Stimulated activated naive CD4-positive, alpha-beta T cell (primary cell): ENCODE measurements at regions not wholly inside any gene's neighbourhood (a gene's known extent, or its start where the extent isn't known, plus 50 kb on each side); places are given as distances from the start of the nearest gene placed in this dataset.

Source experiments
- DNase-seq, 6 experiments: peaks; one replicate each; lab custom pipeline; 2025; lab: John Stamatoyannopoulos, UW

DNA sequence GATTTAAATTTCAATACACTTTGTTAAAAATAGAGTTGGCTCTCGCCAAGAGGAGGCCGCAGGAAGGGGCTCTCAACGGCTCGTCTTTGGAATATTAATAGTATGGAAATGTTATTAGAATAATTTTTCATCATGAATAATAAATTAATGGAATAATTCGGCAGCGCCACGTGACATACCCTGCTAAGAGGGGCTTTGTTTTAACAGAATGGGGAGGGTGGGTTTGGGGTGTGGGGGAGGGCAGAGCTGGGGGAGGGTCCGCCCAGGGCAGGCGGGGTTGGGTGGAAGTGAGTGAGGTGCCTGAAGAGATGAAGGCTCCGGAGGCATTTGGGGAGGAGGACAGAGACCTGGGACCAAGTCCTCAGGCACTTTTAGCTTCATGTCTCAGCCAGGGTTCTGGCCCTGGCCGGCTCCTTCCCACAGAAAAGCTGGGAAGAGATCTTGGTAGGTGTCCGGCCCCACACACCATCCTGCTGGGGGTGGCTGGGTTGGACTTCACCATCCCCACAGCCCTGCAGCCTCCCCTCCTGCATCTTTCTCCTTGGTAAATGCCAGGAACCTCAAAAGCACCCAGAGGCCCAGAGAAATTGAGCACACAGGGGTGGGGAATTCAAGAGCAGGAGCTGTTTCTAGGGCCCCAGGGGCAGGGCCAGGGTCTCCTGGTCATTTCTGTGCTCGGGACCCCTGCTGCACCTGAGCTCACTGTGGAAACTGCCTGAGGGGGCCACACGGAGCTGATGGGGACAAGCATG lies 93.6 kb upstream of the BHLHE23 start:
- DNase-seq = no peak

DNA sequence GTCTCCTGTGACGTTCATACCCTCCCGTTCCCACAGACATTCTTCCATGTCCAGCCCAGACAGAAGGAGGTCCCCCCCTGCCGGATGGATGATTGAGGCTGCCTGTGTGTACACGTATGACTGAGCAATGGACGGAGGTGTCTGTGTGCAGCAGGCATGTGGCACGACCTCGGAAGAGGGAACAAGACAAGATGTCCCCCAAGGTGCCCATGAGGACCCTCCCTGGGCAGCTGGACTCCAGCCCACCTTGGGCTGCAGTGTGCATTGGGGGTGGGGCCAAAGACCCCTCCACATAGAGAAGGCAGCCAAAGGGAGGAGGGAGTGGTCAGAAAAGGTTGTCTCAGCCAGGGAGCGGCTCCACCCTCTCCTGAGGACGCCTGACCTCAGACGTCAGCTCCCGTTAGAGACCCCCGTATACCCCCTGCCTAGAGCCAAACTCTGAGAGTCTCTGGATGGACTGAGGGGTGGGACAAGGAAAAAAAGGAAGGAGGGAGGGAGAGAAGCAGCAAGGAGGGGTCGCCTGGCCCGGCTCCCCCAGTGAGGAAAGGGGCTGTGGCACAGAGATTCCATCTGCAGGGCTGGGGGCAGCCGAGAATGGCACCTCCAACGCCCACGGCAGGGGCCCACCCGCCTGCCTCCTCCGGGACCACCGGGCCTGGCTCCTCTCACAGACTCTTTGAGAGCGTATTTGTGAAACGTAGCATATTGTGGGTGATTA lies 92.9 kb upstream of the BHLHE23 start:
- no peak for DNase-seq

DNA sequence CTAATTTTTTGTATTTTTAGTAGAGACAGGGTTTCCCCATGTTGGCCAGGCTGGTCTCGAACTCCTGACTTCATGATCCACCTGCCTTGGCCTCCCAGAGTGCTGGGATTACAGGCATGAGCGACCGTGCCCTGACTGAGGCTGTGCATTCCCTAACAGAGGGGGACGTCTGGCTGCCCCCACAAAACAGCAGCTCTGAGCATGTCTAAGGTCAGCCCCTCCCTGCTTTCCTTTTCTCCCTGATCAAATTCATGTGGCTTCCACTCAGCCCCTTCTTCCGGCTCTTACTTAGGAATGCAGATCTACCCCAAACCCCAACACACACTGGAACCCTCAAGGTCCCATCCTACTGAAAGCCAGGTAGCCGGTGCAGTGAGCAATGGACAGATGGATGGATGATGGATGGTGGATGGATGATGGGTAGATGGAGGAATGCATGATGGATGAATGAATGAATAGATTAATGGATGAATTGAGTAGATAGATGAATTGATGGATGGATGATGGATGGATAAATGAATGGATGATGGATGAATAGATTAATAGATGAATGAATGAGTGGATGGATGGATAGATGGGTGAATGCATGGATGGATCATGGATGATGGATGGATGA lies 91.5 kb upstream of the BHLHE23 start:
- no peak for DNase-seq

DNA sequence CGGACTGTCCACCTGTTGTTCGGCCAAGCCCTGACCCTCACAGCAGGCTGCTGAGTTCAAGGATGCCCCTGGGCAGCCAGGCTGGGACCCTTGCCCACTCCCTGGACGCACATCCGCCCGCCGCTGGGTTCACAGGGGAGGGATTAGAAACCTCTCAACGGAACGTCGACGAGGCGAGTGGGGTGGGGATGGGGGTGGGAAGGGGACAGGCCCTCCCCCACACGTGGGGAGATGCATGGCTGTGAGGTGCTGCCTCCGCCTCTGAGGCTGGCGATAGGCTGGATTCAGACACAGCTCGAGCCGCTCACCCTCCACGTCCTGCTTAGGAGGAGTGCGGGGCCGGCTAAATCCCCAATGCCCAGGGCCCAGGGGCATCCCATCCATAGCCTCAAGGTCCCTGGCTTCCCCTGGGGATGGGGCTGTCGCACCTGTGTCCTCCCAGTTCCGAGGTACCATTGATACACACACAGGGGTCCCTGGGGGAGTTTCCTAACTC lies 90.6 kb upstream of the BHLHE23 start:
- DNase-seq = no peak

- DNase-seq = no peak
Measured at GRCh38 chr20:63096681-63097335, 90.0 kb upstream of the BHLHE23 start.

- no peak for DNase-seq
Measured at GRCh38 chr20:63095718-63096654, 89.2 kb upstream of the BHLHE23 start.

GRCh38 chr20:63094767-63095499 lies 88.2 kb upstream of the BHLHE23 start:
- DNase-seq = no peak

DNA sequence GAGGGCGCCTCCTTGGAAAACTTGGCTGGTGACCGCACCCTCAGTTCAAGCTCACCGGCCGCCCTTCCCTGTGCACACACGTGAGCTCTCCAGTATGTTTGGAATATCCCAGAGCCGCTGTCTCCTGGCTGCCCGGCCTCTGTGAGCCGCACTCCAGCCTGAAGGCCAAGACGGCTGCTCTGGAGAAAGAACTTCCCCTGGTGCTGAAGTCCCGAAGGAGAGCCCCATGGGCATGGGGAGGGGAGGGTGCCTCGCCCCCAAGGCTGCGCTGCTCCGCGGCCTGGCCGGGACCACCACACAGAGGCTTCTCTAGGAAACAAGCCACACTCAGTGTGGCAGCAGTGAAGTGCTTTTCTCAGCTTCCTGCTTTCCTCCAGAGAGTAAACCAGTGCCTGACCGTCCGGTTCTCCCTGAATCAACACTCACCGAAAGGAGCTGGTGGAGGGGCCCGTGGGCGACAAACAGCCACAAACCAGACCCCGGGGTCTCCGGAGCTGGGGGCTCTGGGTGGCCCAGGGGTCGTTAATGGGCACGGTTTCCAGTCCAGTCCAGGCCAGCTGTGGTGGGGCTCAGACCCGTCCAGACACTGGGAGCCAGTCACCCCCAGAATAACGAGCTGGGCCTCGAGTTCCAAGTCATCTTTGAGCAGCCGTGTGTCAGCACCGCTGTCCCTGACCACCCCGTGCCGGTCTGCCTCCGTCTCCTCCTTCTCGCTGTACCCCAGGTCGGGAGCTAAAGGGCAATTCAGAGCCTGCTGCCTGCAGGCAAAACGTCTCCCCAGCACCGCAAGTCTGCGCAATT lies 87.4 kb upstream of the BHLHE23 start:
- no peak for DNase-seq

DNA sequence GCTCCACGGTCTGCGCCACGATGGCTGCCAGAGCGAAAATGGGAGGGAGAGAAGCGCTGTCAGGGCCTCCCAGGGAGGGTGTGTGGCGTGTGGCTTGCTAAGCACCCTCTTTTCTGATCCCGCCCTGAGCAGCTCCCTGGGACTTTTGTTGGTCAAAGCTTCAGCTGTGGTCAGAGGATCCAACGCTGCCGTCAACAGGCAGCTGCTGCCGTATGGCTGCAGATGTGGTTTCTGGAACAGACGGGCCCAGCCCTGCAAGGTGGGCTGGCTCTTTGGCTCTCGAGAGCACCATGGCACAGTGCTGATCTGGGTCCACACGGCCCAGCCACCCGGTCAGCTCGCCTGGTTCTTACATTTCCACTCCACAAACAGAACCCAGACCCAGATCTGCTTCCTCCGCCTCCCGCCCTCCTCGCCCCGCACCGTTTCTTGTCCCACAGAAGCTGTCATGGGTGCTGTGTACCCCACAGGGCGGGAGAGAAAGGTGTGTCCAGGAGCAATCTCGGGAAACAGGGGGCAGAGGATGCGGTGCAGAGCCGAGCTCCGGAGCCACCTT lies 86.0 kb upstream of the BHLHE23 start:
- no peak for DNase-seq

DNA sequence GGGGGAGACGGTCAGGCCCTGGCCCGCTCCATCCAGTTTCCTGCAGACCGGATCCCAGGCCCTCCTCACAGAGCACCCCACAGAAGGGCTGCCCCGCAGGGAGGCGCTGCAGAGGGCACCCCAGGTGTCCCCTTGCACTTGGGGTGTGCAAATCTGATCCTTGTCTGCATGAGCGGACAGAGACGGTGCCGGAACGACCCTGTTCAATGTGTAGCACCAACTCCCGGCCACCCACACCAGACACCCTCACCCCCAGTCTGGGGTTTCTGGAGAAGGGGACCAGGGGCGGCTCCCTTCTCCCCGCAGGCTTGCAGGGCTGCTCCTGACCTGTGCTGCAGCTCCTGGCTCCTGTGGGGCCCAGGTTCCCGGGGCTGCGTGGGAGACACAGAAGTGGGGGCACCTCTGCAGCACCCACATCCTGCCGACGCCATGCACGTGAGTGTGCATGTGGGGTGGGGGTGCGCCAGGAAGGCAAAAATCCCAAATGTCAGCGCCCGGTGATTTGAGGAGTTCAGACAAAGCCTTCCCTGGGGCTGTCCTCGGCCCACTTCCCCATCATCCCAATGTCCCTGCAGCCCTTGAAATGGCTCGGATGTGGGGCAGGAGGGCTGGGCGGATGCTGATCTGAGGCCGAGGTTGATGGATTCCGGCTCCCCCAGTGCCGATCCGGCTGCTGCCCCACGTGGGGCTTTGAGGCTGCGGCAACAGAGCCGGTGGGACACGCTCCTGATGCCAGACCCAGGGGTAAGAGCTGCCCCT lies 85.3 kb upstream of the BHLHE23 start:
- DNase-seq = no peak

- DNase-seq = no peak
Measured at GRCh38 chr20:63090682-63091571, 84.2 kb upstream of the BHLHE23 start.

- DNase-seq = no peak
Measured at GRCh38 chr20:63090052-63090451, 83.3 kb upstream of the BHLHE23 start.

DNA sequence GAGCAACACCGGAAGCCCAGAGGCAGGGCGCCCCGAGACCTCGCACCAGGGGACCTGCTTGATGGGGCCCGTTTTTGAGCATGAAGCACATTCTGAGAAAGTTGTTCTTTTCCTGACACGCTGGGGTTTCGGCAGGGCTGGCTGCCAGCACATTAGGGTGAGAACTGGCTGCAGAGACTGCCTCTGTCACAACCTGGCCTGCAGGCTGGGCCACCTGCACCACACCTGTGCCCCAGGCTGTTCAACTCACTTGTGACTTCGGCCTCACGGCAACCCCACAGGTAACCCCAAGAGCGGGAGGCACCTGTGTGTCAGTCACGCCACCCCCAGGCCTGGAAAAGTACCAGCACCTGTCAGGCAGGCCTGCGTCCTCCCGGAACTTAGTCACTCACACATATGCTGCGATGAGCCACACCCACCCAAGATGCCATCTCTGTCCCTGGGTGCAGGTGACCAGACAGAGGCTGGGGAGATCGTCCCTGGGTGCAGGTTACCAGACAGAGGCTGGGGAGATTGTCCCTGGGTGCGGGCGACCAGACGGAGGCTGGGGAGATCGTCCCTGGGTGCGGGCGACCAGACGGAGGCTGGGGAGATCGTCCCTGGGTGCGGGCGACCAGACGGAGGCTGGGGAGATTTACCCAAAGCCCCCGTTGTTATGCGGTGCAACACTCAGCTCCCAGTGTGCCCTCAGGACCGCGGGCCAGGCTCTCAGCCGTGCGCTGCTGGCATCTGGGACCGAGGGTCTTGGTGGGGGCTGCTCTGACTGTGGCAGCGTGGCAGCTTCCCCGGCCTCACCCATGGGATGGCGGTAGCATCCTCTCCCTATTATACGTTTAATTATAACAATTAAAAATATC lies 82.5 kb upstream of the BHLHE23 start:
- no peak for DNase-seq

DNA sequence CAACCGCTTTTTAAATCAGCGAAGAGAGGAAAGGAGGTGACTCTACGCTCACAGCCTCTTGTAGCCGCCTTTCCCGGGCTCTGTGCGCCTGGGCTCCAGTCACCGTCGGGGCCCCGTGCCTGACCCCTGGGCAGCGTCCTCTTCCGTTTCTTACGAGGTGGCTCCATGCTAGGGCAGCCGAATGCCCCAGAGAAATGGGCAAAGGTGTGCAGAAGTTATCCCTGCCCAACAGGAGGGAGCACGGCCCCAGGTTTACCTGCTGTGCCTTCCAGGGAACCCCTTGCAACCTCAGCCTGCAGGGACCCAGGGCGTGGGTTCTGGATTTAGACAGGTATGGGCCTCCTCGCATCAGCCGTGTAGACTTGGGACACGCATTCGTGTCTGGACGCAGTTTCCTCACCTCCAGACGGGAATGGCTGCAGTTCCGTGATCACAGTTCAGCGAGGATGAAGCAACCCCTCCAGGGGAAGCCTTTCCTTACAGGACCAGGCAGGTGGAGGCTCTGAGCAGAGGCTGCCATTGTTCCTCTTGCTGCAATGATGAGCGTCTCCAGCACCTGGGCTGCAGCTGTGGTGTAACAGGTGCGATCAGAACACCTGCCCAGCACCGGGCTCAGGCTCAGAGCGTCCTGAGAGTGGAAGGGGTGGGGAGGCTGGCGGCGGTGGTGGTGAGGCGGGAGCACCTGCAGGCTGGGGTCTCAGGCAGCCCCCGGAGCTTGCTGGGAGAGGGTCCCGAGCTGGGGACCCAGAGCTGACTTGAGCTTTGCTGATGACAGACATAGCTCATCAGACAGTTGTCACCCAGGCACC lies 81.3 kb upstream of the BHLHE23 start:
- DNase-seq = no peak

DNA sequence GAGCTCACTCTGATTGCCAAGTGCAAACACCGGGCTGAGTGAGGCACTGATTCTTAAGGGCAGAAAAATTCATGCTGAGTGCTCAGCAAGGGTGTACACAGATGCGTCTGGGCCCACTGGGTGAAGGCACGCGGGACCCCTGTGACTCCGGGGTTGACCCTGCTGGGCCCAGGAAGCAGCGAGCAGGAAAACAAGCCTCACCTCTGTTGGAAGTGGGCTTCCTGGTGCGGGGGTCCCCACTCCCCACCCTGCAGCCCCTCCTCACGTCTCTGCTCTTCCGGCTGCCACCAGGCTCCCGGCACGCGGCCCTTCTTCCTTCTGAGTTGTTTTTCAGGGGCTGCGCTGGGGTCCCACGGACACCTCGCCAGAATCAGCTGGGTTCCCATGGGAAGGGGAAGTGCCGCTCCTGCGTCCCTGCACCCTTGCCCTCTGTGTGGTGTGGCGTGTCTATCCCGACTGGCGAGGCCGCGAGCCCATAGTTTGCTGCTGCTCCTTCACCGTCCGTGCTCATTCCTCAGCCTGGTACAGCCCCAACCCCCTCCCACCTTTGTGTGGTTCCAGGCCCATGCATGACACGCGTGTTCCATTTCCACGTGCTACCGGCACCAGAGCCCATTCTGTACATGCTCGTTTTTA lies 80.6 kb upstream of the BHLHE23 start:
- no peak for DNase-seq
